COR-L47 (cell line): ENCODE measurements at regions not wholly inside any gene's neighbourhood (a gene's known extent, or its start where the extent isn't known, plus 50 kb on each side); places are given as distances from the start of the nearest gene placed in this dataset.

ENCODE experiments used
- DNase-seq: peaks from one replicate; lab custom pipeline; 2025; lab: John Stamatoyannopoulos, UW

DNA sequence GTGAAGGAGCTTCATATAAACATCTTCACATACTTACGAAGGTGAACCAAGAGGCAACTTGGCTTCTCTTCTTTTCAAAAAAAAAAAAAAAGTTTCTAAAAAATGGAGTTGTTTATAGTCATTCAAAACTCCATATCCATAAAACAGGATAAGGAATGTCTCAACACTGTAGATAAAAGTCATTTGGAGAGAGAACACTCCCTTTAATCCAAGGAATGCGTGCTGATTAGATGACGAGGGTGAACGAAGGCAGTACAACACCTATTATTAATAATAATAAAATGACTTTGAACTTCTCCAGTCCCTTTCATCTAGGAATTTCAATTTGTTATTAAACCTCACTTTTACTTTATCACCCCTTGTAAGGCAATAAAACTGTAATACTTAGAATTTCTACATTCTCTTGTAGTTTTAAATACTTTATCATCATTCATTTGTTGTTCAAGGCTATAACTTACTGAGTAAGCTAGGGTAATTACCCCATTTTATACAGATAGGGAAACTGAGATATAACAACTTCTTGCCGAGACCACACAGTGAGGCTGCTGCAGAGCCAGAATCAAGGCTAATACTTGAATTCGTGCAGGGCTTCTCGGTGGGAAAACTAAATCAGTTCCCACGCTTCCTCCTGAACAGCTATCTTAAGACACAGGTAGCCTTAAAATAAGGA, 377.1 kb downstream of the EFNA5 start:
- no peak for DNase-seq

- DNase-seq, result no peak
Observed at GRCh38 chr5:107291866-107292265, 378.9 kb downstream of the EFNA5 start.

DNA sequence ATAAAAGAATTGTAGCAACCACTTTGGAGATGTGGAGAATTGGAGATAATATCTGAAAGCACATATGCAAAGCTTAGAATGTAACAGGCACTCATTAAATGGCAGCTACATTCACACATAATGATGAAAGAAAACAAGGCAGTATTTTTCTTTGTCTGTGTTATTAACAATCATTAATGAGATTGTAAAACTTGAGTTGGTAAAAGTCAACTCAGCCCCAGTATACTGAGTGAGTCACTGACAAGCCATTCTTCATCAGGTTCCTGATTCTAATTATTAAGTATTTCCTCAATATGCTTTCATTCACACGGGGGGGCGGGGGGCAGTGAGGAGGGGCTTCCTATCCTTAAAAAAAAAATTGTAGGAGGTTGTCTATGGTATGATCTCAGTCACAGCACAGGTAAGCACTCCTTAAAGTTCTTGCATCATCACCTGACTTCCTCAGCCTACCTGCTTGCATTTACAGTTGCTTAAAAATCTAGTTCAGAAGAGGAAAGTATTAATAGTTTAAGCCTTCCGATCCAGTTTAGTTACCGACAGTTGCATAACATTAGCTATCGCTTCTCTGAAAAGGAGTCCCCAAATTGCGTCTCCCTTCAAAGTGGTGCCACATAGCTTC, 379.8 kb downstream of the EFNA5 start:
- DNase-seq, result no peak

- DNase-seq, result no peak
Observed at GRCh38 chr5:107289030-107289714, 381.6 kb downstream of the EFNA5 start.

DNA sequence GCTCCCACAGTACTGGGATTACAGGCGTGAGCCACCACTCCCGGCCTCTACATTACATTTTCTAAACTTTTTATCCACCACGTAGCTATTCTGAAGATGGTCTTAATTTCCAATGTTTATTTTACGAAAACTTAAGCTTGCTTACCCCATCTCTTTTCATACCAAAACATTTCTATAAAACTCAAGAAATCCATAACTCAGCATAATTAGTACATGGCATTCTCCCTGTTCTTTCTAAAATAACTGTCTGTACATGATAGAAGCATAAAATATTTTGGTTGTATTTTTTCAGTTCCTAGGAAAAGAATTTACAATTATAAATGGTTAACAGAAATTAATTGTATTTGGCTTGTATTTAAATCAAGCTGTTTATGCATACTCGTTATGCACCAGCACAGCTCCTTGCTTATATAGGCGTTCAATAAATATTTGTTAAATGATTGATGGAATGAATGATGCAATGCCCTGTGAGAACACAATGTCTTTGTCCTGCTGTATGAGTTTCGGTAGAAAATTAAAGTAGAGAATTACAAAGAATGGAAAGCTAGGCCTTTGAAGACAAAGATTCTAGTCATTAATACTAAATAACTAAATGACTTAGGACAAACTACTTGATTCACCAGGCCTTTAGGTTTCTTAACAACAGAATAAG, 384.2 kb downstream of the EFNA5 start:
- no peak for DNase-seq

DNA sequence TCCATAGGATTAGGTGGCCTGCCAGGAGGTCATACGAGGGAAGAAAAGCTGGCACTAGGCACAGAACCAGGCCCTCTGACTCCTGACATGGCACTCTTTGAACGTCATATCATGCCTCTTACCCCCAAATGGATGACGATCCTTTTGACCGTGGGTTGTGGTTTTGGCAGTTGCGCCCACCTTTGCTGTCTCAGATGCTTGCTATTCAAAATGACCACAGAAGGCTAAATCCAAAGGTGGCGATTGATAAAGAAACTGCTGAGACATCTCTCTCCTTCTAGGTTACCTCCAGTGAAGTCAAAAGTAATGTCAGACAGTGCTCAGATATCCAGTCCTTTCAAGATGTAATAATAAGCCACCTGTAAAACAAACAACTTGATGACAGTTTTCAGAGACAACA, 385.0 kb downstream of the EFNA5 start:
- no peak for DNase-seq

DNA sequence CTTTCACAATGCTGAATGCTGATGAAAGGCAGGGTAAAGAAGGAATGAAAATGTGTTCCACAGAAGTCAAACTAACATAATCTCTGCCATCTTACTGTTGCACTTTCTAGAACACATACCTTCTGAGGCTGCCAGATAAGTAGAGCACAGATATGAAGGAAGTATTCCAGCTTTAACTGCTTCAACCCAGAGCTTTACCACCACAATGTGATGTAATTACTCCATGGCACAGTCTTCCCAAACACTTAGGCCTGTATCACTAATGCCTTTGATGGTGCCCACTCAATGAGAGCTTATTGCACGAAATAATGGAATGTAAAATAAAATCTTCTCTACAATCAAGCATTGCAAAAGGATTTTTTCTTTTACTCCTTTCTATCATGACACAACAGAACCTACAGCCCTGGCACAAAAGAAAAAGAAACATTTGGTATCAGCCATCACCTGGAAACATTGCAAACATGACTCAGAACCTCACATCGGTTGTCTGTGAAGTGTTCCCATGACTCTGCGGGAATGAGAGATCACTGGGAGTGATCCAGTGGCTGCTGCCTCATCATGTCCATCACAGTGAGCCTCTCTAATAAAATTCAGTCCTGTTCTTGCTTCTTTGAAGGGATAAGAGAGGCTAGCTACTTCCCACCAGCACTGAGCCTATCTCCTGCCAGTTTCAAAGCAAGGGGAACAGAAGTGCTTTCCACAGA, 385.8 kb downstream of the EFNA5 start:
- no peak for DNase-seq

DNA sequence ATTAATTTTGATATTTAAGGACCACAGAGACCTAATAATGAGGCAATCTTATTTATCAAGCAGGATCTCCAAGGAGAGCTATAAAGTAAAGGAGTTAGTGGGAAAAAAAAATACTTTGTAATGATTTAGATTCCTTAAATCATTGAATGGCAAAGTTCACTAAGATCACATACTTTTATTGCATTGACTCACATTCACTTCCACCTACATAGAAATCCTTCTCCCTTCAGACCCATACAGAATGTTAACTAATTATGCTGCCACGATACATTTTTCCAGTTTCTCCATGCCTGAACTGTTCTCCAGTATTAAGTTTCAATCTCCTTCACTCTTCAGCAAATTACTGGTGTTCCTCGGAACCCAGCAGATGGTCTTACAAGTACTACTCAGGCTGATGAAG, 388.7 kb downstream of the EFNA5 start:
- no peak for DNase-seq

- no peak for DNase-seq
Observed at GRCh38 chr5:107278774-107279173, 392.0 kb downstream of the EFNA5 start.

DNA sequence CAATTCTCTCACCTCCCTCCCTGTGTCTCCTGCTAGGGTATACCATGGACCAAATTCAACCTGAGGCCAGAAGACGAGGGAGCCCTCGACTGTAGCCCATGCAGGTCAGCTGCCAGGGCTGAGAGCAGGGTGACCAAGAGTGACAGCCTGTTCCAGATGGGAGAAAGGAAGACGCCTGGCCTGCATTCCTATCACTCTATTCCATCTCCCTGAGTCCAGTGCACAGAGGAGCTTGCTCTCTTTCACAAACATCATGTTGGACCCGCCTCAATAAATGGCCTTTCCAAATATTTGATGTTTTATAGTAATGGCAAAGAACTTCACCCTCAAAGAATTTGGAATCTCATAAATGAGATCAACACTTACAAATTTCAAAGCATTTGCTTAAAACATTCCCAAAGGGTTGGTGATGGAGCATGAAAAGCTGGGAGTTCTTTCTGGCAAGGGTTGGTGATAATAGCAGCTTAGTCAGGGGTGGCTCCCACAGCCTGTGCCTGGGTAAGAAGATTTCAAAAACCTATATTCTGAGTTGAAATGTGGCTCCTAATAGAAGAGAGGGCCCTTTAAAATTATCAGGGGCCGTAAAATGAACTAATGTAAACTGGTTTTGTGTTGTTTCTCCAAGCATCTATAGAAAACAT, 393.1 kb downstream of the EFNA5 start:
- no peak for DNase-seq

- DNase-seq, result no peak
Observed at GRCh38 chr5:107275333-107275732, 395.4 kb downstream of the EFNA5 start.

GRCh38 chr5:107274571-107274970, 396.2 kb downstream of the EFNA5 start:
- no peak for DNase-seq

- DNase-seq, result no peak
Observed at GRCh38 chr5:107272954-107273353, 397.8 kb downstream of the EFNA5 start.

DNA sequence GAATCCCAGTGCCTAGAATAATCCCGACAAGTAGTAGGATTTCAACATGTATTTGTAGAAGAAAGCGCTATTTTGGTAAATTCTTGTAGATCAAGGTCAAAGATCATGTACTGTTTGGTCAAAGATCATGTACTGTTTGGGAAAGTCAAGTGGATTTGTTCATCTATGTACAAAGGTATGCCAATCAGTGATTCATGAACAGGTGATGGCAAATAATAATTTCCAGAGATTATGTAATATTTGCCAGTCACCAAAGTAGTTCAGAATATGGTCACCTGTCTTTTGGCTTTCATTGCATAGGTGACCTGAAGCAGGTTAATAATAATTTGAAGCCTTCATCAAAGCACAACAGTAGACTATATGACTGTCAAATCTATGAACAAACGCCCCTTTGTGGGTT, 398.2 kb downstream of the EFNA5 start:
- no peak for DNase-seq

- no peak for DNase-seq
Observed at GRCh38 chr5:107271682-107272350, 398.9 kb downstream of the EFNA5 start.

GRCh38 chr5:107270561-107270960, 400.2 kb downstream of the EFNA5 start:
- DNase-seq, result no peak

DNA sequence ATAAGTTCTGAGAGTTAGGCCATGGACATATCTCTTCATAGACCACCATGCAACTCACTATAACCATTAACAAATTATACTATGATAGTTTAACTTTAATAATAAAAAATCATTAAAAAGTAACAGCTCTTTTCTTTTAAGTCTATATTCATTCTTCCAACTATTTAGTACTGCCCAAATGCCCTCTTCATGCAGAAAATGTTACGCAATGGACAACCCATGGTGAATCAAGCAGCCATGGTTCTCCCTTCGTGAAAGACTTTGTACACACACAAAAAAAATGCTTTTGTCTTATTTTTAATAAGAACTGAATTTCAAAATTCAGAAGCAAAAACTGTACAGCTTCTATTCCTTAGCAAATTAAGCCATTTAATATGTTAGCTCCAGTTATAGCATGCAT, 401.1 kb downstream of the EFNA5 start:
- DNase-seq, result no peak

DNA sequence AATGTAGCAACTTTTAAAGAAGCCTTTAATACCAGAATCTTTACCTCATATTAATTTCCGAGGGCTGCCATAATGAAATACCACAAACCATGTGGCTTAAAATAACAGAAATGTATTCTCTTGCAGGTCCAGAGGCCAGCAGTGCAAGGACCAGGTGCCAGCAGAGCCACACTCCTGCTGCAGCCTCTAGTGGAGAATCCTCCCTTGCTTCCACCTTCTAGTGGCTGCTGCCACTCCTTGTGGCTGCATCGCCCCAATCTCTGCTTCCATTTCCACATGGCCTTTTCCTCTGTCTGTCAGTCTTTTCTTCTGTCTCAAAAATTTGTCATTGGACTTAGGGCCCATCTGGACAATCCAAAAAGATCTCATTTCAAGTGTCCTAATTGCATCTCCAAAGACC, 401.5 kb downstream of the EFNA5 start:
- DNase-seq, result no peak

DNA sequence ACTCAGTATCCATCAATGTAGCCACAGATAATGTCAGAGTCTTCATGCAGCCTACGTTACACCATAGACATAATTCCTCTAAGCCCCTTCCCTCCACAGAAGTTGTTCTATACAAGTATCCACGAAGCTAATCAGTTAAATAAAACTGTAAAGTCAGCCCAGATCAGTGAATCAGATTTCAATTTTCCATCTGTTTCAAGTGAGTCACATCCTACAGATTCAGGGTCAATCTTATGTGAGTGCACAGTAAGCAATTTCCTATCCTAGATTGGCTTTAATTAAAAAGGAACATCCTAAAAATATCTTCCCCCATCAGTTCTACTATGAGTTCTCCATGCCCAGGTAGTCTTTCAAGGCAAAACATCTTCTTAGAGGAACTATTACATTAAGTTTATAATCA, 402.5 kb downstream of the EFNA5 start:
- DNase-seq, result no peak

DNA sequence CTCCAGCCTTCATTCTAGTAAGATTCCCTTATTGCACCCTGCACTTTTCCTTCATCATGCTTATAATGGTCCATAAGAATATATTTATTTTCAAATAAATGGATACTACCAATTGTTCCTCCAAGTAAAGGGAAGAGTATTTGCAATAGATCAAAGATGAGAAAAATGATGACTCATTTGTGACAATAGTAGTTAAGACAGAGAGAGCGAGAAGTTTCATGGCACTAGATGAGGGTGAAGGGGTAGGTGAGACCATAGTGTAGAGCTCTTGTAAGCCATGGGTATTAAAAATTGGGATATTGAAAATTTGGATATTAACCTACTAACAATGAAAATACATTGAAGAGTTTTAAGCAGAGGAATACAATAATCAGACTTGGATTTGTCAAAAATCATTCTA, 404.6 kb downstream of the EFNA5 start:
- DNase-seq, result no peak

DNA sequence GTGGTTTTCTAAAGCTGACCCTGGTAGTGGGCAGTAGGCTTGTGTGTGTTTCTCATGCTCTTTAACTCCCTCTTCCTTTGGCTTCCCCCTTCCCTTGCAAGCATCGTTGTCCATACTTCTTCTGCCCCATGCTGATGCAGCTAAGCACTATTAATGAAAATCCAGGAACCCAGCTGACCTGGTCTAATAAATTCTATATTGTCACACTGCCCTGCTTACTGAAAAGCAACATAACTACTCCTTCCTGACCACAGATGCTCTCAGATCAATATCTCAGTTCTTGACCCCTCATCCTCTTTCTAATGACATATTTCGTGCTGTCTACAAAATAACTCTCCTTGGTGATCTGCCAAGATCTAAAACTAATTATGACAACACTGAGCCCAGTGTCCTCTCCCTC, 405.5 kb downstream of the EFNA5 start:
- no peak for DNase-seq
